ENCODE measurements at regions not wholly inside any gene's neighbourhood (a gene's known extent, or its start where the extent isn't known, plus 50 kb on each side); places are given as distances from the start of the nearest gene placed in this dataset.

- TF ChIP-seq GABPA (IDR thresholded peaks at IDR 0.05; ENCODE audit: low read depth) (no peak), CTCF (IDR thresholded peaks at IDR 0.05; ENCODE audit: insufficient read depth, low read length) (no peak), POLR2AphosphoS5 (IDR thresholded peaks at IDR 0.05; ENCODE audit: low read depth) (no peak)
- TF ChIP-seq, protein P1, sequence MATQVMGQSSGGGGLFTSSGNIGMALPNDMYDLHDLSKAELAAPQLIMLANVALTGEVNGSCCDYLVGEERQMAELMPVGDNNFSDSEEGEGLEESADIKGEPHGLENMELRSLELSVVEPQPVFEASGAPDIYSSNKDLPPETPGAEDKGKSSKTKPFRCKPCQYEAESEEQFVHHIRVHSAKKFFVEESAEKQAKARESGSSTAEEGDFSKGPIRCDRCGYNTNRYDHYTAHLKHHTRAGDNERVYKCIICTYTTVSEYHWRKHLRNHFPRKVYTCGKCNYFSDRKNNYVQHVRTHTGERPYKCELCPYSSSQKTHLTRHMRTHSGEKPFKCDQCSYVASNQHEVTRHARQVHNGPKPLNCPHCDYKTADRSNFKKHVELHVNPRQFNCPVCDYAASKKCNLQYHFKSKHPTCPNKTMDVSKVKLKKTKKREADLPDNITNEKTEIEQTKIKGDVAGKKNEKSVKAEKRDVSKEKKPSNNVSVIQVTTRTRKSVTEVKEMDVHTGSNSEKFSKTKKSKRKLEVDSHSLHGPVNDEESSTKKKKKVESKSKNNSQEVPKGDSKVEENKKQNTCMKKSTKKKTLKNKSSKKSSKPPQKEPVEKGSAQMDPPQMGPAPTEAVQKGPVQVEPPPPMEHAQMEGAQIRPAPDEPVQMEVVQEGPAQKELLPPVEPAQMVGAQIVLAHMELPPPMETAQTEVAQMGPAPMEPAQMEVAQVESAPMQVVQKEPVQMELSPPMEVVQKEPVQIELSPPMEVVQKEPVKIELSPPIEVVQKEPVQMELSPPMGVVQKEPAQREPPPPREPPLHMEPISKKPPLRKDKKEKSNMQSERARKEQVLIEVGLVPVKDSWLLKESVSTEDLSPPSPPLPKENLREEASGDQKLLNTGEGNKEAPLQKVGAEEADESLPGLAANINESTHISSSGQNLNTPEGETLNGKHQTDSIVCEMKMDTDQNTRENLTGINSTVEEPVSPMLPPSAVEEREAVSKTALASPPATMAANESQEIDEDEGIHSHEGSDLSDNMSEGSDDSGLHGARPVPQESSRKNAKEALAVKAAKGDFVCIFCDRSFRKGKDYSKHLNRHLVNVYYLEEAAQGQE (IDR thresholded peaks at IDR 0.05; ENCODE audit: insufficient replicate concordance, low read depth): no peak
These were observed 81.5 kb upstream of the TEX51 start for GRCh38 chr2:126817172-126817571.
